ENCODE measurements at regions not wholly inside any gene's neighbourhood (a gene's known extent, or its start where the extent isn't known, plus 50 kb on each side); places are given as distances from the start of the nearest gene placed in this dataset.

DNA sequence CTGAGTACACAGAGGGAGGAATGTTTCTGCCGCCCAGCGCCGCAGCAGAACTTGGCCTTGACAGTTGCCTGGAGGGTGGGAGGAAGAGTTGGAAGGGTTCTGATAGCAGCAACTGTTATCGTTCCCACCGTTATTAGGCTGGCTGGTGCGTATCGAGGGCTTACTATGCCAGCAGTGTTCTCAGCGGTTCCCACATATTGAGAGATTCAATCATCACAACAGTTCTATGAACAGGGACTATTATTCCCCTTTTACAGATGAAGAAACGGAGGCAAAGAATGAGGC is 380.1 kb upstream of the SULF2 start:
- no peak for DNase-seq

DNA sequence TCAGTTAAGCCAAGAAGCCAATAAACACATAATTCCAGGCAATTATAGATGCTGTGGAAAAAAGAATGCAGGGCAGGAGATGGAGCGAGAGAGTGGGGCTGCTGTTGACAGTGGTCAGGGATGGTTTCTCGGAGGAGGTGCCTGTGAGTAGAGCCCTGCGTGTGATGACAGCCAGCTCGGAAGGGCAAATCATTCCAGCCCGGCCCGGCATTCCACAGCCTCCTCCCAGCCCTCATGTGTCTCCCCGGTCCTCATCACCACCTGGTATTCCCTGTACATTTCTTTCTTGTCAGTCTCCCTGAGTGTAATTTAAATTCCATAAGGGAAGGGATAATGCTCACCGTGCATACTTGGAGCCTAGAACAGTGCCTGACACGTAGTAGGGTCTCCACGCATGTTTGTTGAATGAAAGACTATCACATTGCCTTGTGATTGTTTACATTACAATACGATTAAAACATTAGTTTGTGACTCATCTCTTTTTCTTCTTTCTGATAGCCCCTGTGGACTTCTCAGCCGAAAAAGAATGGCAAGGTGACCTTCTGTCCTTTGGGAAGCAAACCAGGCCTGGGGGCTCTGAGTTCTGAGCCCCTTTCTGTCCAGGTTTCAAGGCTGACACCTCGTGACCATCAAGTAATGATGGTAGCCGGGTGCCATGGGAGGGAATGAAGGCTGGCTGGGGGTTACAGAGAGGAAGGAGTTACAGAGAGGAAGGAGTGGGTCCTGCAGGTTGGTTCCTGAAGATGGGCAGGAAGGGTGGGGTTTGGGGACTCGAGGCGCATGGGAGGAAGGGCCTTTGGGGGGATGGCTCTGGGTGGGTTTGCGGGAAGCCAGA is 379.5 kb upstream of the SULF2 start:
- no peak for DNase-seq

- DNase-seq, result no peak
These were observed 378.8 kb upstream of the SULF2 start for GRCh38 chr20:48164034-48164433.

DNA sequence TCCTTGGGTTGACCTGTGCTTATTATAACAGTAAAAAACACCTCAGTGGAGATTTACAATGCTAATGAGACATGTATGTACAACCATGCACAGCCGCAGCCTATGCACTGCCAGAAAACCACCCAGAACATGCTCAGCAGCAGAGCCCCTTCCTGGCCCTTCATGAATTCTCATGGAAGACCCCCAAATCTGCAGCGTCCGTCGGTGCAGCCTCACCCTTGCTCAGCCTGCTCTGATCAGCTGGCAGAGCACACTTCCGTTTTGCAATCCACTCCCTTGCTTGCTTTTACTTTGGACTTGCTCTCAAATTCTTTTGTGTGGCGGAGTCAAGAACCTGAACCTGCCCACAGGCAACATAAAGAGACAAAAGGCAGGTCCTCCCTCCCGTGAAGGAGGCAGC is 378.2 kb upstream of the SULF2 start:
- no peak for DNase-seq

- no peak for DNase-seq
These were observed 377.3 kb upstream of the SULF2 start for GRCh38 chr20:48162621-48163020.

GRCh38 chr20:48159145-48160008 is 374.1 kb upstream of the SULF2 start:
- no peak for DNase-seq

DNA sequence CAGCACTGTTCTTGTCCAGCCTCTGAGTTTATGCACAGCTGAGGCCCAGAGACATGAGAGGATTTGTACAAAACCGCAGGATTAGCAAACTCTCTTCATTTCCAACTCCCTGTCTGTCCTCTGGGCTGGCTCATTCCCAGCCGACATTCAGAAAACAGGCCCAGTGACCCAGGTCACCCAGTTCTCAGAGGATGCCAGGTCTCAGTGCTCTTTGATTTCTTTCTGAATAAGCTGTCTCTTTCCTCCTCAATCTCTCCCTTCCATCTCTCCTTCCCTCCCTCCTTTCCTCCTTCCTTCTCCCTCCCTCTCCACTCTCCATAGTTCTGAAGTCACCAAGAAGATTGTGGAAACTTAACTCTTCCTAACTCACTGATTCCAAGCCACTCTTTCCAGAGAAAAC is 372.7 kb upstream of the SULF2 start:
- no peak for DNase-seq

DNA sequence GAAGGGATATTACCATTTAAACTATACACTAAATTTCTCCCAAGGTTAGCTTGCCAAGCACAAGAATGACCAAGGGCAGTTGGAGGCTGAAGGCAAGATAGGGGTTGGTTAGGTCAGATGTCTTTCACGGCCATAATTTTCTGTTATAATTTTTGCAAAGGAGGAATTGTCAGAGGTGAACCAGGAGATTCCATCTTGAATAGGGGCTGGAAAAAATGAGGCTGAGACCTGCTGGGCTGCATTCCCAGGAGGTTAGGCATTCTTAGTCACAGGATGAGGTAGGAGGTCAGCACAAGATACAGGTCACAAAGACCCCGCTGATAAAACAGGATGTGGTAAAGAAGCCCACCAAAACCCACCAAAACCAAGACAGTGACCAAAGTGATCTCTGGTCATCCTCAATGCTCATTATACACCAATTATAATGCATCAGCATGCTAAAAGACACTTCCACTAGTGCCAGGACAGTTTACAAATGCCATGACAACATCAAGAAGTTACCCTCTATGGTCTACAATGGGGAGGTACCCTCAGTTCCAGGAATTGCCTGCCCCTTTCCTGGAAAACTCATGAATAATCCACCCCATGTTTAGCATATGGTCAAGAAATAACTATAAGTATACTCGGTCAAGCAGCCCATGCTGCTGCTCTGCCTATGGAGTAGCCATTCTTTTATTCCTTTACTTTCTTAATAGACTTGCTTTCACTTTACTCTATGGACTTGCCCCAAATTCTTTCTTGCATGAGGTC is 371.8 kb upstream of the SULF2 start:
- DNase-seq, result no peak

DNA sequence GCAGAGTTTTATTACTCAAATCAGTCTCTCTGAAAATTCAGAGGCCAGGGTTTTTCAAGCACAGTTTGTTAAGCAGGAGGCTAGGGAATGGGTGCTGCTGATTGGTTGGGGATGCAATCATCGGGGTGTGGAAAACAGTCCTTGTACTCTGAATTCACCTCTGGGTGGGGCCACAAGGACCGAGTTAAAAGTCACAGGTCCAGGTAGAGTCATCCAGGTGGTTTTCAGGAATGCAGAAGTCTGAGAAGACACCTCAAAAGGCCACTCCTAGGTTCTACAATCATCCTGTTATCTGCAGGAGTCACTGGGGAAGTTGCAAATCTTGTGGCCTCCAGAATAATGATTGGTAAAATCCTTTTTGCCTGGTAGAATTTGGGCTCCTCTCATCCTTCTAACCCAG is 371.2 kb upstream of the SULF2 start:
- no peak for DNase-seq

DNA sequence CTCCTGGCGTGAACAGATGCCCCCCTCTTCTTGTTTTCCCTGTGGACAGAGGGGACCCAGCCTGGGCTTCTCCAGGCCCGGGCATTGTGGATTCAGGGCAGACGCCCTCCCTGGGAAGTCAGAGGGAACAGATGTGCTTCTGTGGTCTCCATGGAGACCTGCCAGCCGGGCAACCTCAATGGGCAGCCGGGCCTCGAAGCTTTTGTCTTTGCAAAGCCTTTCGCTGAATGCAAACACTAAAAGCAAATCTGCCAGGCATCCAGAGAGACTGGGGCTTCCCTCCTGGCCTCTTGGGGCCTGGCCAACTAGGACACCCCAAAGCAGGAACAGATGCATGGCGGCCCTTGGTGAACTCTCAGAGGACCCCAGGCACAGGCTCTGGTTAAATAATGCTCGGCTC is 370.0 kb upstream of the SULF2 start:
- no peak for DNase-seq

GRCh38 chr20:48154040-48154765 is 368.9 kb upstream of the SULF2 start:
- peak; percentile 22 for DNase-seq

DNA sequence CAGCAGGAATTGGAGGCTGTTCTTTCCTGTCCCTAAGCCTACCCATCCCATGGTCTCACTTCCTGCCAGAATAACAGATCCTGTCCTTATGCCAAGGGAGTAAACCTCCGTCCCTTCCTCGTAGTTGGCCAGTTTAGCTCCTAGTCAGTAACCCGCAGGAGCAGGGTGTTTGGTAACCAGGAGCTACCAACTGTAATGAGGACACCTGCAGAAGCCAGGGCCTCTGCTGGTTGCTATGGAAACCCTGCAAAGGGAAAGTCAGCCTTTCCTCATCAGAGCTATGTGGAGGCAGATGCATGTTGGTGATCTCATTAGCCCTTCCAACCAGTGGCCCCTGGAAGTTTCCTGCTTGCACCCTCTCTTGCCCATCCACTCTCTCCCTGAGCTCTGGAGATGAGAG is 368.2 kb upstream of the SULF2 start:
- DNase-seq, result peak; percentile 21

DNA sequence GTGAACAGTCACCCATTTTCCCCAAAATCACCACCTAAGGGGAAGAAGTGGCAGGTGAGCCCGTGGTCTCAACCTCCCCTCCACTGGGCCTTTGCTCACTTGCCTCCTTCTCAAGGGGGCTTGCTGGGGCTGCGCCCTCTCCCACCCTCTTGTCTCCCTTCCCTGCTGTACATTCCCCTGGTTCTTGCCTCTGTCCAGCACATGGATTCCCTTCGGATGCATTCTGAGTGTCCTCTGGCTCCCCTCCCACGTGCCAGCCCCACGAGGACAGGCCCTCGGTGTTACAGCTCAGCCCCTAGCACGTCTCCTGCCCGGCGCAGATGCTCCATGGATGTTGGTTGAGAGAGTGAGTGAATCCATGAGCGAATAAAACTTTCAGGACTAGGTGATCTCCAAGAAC is 367.8 kb upstream of the SULF2 start:
- DNase-seq, result no peak

DNA sequence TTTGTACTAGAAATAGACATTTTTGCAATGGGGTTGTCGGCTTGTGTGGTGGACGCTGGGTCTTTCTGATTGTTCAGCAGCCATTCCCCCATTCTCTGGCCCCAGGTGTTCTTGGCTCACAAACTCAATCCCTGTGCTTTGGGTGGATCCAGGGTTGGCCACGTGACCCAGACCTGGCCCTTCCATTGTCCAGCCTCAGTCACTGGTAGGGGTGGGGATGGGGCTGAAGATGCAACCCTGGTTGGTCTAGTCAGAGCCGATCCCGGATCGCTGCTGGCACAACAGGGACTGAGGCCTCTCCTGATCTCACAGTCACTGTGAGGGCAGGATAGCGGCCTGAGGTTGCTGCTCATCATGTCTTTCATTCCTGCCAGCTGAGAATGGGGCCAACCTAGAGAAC is 365.3 kb upstream of the SULF2 start:
- DNase-seq, result no peak

GRCh38 chr20:48149902-48150301 is 364.6 kb upstream of the SULF2 start:
- DNase-seq, result no peak

GRCh38 chr20:48148916-48149672 is 363.8 kb upstream of the SULF2 start:
- DNase-seq, result no peak

- DNase-seq, result no peak
These were observed 362.7 kb upstream of the SULF2 start for GRCh38 chr20:48148020-48148419.

- no peak for DNase-seq
These were observed 362.0 kb upstream of the SULF2 start for GRCh38 chr20:48147311-48147710.

DNA sequence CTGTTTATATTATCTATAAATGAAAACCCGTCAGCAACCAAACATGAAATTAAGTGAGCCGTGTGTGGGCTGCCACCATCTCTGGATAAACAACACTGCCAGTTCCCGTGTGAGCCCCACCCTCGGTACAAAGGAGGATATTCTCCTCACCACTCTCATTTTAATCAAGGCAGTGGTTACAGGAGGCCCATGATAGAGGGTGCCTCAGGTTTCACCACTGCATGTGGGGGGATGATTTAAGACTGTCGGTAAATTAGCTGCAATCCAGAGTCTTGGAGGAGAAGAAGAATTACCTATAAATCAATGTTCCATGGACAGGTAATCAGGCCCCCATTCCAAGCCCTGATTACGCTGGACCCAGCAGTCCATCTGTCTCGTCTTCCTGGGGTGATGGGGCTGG is 361.6 kb upstream of the SULF2 start:
- DNase-seq, result no peak

DNA sequence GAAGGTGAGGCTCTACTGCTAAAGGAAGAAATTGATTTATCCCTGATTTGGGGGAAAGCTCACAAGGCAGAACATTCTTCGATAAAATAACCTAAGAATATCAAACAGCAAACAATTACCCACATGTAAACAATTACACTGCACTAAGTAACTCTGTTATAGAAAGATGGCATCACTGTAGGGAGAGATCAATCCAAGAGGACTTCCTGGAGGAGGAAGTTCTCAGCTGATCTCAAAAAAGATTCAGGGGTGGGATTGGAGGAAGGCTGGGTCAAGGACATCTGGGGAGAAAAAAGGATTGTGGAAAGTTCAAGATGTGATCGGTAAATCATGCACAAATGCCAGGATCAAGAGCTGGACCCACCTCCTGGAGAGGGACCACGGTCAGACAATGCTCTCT is 361.0 kb upstream of the SULF2 start:
- no peak for DNase-seq

GRCh38 chr20:48143435-48144081 is 358.3 kb upstream of the SULF2 start:
- DNase-seq, result no peak

DNA sequence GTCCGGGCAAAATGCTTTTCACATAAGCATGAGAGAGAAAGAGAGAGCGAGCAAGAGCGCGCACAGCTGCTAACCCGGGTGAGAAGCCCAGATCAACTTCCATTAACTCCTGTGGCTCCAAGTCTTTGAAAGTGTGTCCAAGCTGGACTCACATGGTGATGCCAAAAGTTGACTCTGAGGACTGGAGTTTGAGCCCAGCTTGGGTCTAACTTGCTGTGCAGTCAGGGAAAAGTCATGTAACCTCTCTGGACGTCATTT is 357.2 kb upstream of the SULF2 start:
- DNase-seq, result no peak

Measured in fibroblast of skin of right quadriceps (primary cell).